CD4-positive, alpha-beta T cell treated with Interferon alpha-2 for 1 hour (primary cell): ENCODE measurements at regions not wholly inside any gene's neighbourhood (a gene's known extent, or its start where the extent isn't known, plus 50 kb on each side); places are given as distances from the start of the nearest gene placed in this dataset.

Experiments used
- DNase-seq, 2 donors: peaks; one replicate each; pipeline ENCODE4 v3.0.0-alpha.2; 2020 to 2022

DNA sequence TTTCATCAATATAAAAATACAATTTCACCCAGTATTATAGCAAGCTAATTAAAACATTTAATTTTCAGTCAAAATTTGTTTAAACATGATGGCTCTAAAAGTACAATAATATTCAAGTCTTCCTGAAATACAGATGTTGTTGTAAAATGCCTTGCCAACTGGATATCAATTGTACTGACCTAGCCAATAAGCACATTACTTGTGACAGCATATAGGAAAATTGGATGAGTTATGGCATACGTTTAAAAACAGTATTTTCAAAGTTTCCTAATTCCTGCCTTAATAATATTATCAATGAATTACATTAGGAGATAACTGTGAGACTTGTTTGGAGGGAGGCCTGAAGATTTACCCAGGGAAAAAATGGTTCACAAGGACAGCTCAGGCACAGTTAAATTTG is 336.9 kb upstream of the CDH20 start:
- DNase-seq: no peak

DNA sequence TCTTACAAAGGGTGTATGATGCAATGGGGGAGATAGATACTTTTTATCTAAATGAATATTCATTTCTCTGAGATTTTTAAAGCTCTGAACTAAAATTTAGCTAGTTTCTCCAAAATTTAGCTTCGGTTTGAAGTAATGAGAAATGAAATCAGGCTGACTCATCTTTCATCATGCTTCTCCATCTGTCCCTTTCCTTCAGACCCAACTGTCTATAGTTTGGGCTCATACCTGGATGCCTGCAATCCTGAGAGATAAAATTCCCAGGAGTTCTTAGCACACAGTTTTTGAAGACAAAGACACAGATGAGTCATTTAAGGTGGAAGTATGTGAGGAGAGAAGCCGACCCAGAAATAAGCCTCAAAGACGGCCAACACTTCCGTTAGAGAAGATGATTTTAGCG is 336.4 kb upstream of the CDH20 start:
- DNase-seq: no peak

DNA sequence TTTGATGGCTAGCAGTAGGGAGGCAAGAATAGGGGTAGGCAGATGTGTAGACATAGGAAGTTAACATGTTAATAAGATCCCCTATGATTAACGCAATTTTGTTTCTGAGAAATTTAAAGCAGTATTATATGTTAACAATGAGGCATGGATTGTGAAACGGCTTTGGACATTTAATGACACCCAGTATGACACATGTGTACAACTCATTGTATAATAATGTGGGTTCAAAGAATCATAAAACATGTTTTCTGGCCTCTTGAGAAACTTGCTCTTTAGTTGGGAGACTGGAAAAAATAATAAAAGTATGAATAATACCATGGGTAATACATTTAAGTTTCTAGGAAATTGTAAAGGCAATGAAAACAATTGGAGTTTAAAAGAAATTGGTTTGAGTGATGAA is 332.1 kb upstream of the CDH20 start:
- no peak for DNase-seq

DNA sequence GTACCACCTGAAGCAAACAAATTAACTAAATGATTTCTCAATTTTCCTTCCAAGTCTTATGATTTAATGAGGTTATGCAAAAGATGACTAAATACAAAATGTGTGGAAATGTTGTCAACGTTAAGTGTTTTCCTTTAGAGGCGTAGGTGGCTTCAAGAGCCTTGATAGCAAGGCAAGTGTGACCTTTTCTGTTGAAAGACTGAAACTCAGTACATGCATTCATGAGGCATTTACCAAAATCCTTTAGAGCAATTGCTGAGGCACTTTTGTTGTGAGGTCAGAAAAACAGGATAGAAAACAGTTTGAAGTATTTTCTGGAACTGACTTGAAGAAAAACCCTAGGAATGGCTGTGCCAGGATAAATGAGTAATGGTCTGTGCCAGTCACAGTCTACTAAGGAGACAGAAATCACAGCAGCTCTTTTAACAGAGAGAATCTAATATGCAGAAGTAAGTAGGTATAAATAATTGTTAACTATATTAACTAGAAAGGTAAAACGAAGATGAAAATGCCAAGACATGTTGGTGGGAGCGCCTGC is 326.5 kb upstream of the CDH20 start:
- DNase-seq: no peak

DNA sequence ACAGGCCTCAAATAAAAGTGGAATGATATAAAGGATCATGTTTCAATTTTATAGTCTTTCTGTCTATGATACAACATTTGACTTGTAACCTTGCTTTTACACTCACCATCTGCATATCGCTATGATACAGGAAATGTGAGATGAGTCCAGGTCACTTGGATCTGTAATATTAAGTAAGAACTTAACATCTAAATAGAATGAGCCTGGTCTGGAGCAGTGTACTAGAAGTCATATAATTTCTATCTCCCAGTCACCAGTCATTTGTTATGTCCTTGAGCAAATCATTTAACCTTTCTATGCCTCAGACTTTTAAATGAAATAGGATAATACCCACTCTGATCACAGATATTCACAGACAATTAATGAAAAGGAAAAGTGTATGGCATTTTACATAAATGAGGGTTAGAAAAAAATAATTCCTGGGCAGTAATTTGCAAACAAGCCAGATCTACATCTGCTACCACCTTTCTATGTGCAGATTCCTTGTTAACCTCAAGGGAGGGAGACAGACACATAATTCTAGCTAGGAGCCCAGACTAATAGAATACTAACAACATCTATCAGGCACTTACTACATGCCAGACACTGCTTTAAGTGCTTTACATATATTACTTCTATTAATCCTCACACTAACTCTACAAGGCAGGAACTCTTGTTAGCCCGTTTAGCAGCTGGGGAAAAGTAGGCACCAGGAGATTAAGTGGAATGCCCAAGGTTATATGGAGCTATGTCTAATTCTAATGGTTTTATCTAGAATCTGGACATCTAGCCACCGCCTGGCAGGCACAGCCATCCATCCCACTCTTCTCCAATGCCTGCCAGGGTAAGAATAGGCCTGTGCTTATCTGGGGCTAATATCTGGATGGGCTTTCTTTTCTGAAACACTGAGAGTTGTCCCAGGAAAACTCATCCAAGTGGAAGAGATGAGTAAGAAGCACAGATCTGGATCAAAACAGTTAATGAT is 313.6 kb upstream of the CDH20 start:
- no peak for DNase-seq

DNA sequence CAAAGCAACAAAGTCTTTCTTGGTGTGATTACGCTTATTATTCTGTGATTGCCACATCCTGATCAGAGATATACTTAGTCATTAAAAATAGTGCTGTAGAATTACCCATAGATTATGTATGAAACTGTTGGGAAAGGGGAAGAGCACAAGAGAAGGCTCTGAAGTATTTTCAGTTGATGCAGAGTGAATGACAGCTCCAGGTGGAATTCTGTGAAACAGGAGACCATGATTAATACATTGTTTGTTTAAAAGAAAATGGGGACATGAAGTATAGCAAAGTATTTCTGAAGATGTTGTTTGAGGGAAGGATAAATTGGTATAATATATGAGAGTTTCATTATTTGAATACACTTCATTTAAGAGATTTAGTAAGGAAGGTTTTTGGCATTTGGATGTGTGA is 307.6 kb upstream of the CDH20 start:
- DNase-seq: no peak

DNA sequence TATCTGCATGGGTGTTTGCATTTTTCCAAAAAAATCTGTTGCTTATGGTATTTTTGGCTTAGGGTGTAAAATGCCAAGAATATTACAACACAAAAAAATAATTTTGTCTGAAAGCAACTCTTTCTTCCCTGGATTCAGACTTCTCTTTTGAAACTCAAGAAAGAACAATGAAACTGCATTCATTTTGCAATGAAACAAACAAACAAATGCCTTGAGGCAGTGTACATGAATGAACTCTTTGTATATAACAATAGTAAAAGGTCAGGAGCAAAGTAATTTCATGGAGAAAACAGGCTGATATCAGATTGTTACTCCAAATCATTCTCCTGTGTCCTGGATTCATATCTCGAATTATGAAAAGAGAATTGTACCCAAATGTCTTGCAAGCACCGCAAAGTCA is 301.6 kb upstream of the CDH20 start:
- no peak for DNase-seq

DNA sequence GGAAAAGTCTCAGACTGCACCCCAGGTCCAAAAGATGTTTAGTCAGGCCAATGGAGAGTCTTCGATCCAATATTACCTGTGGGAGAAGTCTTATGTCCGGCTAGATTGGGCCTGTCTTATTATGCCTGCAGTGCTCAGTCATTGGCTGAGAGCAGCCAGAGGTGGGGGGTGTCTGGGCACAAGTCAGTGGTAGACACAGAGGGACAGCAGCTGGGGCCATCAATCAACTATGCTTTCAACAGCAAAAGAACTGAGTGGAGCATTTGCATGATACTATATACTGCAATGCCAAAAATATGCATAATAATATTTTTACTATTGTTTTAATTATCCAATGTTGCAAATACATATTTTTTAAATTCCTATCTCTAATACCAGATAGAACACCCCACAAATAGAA is 298.6 kb upstream of the CDH20 start:
- DNase-seq: no peak

DNA sequence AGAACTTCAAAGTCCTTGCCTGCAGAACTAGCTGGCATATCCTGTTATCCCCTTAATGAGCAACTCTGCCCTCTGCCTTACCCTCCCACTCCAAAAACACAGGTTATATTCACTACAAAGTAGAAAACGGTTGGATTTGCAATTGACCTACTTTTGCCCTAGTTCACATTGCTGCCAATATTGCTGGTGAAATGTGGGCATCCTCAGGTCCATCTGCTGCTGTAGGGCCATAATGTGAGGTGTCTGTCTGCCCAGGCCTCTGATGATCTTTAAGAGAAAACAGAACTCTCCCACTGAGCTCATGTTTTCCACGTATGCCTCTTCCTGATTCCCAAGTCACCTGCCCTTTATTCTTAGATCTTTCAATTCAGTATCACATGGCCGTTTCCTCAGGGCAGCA is 294.0 kb upstream of the CDH20 start:
- no peak for DNase-seq

DNA sequence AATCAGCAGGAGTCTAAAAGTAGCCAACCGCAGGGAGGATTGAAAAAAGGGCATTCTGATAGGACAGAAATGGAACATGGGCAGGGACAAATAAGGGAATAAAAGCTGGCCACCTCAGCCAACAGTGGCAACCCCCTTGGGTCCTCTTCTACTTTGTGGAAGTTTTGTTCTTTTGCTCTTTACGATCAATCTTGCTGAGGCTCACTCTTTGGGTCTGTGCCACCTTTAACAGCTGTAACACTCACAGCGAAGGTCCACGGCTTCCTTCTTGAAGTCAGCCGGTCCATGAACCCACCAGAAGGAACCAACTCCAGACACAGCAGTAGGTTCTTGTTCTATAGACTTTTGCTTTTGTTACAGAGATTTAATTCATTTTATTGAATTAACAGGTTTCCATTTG is 285.4 kb upstream of the CDH20 start:
- no peak for DNase-seq

DNA sequence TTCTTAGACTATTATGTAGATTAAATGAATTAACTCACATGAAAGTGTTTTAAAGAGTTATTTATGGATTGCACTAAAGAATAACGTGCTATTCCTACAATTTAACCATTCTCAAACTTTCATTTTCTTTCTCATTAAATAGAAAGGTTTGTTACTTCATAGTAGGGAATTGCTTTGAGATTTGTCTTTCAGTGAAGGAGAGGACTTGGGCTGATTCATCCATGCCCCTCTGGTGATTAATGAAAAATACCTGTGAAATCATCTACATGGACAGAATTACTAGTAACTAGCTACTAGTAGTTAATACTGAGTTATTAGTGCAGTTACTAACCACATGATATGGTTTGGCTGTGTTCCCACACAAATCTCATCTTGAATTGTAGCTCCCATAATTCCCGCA is 275.8 kb upstream of the CDH20 start:
- DNase-seq: no peak

DNA sequence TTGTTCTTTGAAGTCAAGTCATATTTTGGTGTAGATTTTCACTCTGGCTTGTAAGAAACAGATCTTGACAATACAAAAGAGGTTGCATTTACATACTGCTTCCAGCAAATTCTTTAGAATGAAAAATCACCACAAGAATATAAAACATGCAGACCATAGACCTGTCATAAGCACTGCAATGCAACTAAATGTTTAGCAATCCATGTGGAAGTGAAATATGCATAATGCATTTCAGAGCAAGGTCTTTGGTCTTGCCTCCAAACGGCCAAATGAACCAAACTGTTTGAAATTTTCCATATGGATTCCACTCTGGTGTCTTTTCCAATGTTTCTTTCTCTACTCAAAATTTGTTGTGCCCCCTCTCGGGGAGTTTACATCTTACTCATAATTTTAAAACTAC is 271.0 kb upstream of the CDH20 start:
- no peak for DNase-seq

DNA sequence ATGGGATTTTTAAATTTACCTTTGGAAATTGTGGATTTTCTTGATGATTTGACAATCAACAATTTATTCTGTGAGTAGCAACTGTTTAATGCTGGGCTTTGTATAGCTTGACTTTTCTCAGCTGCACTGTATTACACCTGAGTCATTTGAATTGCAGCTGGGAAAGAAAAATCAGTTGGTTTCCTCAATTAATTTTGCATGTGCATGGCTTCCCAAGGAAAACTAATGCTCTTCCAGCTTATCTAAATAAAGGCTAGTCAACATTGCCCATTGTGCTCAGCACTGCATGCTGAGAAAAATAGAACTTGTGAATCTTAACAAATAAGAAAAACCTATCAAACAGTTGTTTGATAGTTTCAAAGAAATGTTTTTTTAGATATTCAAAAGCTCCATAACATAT is 268.3 kb upstream of the CDH20 start:
- DNase-seq: no peak

DNA sequence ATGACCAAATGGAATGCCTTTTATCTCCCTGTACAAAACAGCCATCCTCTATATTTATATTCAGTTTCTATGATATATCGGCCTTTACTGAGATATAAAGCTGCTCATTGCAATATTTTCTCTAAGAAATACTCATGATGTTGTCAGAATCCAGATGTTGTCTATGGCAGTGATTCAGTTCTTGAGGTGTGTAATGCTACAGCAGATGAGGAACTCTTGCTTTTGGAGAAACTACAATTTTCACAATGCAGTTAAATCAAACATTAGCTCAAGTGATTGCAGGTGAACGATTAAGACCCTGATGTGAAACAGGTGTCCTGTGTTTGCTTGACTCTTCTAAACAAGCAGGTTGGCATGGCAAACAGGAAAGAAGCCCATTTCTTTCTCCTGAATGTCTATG is 256.2 kb upstream of the CDH20 start:
- DNase-seq: no peak

DNA sequence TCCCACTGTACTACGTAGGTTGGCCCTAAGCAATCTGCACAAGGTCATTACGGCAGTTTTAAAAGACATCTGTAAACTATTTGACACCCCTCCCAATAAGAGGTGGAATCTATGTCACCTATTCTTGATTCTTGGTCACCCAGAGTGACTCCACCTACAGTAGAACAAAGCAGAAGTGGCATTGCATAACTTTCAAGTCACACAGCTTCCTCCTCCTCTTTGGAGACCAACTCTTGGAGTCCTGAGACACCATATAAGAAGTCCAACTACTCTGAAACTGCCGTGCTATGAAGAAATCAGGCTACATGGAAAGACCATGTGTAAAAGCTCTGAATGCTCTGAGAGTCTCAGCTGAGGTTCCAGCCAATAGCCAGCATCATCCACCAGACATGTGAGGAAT is 253.5 kb upstream of the CDH20 start:
- DNase-seq: no peak

DNA sequence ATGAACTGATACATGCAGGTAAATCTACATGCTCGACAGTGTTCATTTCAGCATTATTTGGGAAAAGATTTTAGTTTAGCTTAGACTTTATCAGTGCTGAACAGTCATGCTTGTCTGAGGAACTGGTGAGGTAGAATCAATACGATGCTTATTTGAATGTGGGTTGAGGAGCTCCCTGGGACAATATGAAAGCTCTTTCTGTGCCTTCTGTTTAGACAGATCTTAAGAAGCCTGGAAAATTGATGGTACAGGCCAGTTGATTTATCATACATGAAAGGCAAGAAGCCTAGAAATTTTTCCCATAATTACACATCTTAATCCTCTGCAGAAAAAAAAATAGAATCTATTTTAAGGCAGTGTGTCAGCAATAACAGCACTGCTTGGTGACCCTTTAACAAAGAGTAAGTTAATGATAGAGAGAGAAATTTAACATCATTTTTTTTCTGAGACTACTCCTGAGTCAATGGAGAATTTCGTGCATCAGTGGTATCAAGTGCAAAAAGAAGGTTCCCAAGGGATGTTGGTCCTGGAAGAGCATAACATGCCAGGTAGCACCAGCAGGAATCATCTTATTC is 252.2 kb upstream of the CDH20 start:
- no peak for DNase-seq

DNA sequence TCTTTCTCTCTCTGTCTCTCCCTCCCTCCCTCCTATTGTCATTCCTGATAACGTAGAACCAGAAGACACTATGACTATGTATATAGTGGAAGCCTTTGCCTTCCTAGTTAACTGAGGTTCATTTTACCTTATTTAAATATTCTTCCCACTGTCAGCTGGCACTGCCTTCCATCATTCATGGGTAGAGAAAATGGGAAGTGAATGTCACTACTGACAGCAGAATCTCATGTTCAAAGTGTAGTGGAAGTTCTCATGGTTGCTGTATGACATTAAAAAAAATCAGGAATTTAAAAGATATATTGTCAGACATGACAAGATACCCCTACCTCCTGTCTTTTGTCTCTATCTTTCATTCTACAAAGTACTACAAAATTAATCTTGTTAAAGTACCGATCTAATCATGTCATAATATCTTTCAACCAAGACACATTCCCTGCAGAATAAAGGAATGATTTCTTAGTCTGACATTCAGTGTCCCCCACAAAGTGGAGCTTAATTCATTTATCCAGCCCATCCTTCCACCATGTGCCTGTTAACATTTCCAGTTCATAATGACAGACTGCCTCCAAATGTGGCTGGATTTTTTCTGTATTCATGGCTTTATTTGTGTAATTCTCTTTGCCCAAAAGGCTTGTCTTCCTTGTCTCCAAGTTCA is 250.1 kb upstream of the CDH20 start:
- no peak for DNase-seq

DNA sequence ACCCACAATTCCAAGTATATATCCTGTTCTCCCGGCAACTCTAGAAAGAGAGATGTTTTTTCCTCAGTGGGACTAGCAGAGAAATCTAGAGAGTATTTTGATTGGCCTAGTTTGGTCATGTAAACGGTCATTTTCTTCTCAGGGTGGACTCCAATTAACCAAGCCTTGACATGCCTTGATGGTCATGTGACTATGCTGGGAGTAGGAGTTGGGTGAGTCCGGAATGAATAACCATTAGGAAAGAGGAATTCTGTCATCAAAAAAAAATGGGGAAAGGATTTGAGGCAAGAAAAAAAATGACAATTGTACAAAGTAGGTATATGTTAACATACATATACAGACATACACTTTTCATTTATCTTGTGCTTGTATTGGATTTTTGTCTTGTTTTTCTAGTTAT is 248.2 kb upstream of the CDH20 start:
- DNase-seq: no peak

DNA sequence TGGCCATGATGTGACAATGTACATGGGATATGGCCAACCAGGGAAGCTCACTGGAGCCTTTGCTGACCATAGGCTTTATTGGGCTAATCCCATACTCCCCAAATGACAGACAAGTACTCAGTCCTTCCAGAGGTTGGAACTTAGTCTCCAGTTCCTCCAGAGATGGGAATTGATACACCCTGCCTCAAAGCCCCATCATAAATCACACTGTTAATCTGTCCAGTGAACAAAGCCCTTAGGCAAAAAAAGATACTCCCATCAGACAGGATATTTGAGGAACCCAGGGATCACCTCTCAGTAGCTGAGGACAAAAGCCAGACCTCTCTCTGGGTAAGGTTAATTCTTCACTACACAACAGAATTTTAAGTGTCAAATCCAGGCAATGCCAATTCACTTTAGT is 247.5 kb upstream of the CDH20 start:
- DNase-seq: no peak

DNA sequence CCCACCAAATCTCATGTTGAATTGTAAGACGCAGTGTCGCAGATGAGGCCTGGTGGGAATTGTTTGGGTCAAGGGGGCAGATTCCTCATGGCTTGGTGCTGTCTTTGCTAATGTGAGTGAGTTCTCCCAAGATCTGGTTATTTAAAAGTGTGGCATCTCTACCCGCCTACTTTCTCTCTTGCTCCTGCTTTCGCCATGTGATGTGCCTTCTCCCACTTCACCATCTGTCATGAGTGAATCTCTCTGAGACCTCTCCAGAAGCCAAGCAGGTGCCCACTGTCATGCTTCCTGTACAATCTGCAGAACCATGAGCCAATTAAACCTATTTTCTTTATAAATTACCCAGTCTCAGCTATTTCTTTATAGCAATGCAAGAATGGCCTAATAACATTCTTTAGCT is 246.6 kb upstream of the CDH20 start:
- DNase-seq: no peak

DNA sequence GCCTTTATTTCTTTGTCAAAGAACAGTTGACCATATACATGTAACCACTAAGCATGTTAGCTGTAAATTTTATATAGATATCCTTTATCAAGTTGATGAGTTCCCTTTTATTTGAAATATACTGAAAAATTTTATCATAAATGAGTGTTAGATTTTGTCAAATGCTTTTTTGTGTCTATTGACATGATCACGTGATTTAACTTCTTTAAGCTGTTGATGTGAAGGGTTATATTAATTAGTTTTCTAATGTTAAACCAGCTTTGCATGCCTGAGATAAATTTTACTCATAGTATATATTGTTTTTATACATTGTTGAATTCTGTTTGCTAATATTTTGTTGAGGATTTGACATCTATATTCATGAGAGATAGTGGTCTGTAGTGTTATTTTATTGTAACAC is 241.9 kb upstream of the CDH20 start:
- DNase-seq: no peak

DNA sequence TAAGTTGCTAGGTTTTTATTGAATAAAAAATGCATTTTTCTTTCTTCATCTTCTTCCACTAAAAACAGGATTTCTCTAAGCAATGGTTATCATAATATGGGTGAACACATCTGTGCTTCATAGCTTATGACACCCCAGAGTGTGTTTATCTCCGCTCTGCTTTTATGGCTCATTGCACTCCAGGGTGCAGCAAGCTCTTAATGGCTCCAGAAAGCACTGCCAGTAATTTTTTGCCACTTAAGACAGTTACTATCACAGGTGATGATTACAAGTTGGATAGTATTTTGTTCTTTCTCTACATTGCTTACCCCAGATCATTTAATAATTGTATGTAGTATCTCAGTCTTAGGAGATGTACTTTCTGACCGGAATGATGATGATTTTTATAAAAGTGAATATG is 239.3 kb upstream of the CDH20 start:
- no peak for DNase-seq

DNA sequence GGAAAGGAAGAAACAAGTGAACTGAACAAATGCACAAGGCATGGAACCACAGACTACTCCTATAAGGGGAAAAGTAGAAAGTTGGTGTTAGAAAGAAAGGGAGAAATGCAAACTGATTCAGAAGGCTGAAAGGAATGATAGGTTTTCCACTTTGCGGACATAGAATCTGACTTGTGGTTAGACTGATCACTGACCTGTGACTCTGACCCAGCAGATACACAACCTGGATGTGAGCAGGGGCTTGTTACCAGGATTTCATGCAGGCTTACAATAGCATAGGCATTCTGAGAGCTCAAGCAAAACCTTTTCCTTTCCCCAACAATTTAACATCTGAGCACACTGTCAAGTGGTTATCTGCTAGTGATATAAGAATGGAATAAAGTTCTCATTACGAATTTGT is 237.0 kb upstream of the CDH20 start:
- DNase-seq: no peak

DNA sequence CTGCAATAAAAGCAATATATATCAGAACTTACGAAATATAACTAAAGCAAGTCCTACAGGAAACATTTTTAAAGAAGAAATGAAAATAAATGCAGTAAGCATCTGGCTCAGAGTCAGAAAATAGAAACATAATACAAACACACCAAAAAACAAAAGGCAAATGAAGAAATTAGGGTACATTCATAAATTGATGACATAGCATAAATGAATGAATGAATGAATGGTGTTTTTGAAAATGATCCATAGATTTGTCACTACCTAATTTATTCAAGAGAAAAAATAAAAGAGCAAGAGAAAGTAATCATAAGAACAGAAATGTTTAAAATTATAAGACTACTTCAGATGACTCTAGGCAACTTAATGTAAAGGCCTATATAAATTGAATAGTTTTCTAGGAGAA is 226.1 kb upstream of the CDH20 start:
- DNase-seq: no peak
